NOMO-1 treated with DMSO at 0.1 percent for 48 hours (cell line): ENCODE measurements at regions not wholly inside any gene's neighbourhood (a gene's known extent, or its start where the extent isn't known, plus 50 kb on each side); places are given as distances from the start of the nearest gene placed in this dataset.

ENCODE experiments used
- DNase-seq: peaks from one replicate; lab custom pipeline; 2025; ENCODE audit not compliant: unreplicated experiment; lab: John Stamatoyannopoulos, UW

DNA sequence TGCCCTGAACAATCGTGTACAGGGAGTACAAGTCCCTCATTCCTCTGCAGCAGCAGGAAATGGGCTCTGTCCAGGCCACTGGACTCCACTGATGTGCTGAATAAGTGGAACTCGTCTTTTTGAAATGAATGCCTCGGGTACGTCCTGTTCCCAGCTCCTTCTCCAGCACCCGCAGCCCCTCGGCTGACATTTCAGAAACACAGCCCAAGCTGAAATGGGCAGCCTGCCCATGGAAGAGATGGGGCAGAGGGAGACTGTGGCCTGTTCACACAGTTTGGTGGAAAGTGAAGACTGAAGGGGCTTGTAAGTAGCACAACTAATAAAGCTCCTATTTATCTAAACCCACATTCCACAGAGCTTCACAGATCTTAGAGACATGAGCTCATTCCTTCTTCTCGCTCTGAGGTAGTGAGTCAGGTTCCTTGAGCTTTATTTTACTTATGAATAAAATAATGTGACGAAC is 498.6 kb downstream of the TXNL1 start:
- no peak for DNase-seq

DNA sequence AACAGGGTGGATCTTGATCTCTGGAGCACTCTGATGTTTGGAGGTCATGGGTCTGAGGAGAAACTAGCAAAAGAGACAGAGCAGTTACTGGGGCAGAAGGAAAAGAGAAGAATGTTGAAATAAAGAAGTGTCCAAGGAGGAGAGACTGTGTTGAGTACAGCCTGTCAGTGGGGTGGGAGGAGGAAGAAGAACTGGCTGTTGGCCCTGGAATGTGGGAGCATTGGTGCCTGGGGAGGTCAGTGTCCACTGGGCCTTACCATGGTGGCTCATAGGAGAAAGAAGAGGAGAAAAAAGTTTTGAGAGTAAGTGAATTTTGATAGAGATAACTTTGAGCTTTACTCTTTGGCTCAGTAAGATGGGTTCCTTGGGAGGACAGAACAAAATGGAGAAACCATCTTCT is 499.0 kb downstream of the TXNL1 start:
- DNase-seq, result no peak

DNA sequence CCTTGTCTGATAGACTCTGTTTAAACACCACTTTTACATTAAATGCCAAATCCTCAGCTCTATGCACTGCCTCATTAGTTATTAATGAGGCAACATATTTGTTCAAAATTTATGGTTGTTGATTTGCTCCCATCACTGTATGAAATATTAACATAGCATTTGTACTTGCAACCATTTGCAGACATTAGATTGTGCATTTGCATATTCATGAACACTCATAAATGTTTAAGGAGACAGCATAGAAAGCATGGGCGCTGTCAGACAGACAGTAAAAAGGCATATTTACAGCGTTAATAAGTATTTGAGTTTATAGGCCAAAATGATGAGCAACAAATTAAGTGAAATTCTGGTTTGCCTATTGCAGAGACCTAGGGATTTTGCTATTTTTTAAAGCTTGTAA is 502.3 kb downstream of the TXNL1 start:
- DNase-seq, result no peak

DNA sequence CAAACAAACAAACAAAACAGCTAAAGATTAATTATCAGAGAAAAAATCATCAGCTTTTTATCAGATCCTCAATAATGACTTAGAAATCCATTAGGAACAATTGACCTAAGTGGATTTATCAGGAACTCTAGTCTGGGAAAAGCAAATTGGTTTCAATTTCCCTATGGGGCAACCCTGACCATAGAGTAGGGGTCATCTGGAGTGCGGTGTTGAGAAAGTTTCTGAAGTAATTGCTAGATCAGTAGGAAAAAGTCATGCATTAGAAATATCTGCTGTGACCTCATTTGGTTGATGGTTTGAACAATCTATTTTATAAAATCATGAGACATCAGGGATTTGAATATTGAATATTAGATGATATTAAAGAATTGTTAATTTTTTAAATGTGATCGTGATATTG is 507.9 kb downstream of the TXNL1 start:
- no peak for DNase-seq

DNA sequence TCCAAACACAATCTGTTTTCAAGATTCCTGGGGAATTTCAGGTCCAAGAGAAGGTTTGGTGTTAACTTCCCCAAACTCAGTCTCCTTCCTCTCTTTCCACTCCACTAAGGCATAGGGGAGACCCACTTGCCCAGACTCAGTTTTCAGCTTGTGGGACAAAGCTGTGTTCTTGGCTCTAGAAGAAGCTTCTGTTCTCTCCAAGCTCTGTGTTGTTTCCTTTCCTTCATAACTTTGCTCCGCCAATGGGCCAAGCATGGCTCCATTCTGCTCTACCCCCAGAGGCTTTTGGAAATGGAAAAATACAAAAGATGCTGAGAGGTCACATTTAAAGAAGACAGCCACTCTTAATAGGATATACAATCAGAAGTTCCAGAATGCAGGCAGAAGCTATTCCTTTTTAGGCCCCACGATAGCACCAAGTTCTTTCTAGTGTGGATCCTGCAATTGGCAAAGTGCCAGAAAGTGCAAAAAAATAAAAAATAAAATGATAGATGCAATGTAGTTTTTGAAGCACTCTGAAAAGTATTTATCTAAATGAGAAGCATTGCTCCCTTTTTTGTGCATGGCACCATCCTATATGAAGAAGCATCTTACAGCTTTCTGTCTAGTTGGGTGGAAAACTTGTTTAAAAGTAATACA is 510.1 kb downstream of the TXNL1 start:
- no peak for DNase-seq

DNA sequence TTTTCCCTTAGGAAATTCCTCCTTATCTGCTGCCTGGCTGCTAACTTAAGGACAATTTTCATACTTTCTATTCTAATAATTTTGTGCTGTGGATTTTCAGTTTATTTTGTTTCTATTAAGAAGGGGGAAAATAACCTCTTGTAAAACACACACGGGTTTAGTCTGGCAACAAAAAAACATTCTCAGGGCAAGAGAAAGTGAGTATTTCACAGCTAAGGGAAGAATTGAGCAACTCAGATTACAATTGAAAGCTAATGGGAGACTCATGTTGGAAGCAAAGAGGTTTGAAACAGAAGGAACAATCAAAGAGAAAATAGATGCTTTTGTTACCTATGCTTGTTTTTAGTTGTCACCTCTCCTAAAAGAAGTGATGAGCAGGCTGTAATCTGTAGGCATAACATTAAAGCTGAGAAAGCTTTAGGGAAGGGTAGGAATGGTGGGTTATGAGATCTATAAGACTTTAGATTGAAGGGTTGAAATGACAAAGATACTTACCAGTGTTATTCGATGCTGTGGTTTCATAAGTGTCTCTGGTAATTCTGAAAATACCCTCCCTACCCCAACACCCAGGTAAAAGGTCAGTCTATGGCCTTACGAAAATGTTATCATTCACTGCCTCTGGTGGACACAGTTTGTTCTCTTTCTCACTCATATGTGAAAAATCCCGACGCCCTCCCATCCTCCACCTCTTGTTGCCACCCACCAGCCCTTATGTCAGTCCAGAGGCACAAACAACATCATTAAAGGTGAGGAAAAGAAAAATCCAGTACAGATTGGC is 510.9 kb downstream of the TXNL1 start:
- peak; percentile 10 for DNase-seq

DNA sequence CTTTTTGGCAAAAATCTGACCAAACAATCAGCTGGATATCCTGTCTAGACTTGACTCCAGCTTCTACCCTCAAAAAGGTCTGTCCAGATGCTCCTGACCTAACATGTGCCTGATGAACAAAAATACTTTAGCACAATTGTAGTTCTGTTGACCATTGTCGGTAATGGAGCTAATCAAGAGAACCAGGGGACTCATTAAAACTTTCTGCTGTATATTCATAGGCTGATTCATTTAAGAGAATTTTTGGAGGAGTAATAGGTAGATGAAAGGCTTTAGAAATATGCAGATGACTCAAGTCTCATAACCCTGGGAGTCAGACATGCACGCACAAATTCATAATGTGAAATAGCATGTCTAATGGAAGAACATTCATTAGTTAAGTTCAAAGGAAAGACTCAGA is 514.2 kb downstream of the TXNL1 start:
- DNase-seq, result no peak

DNA sequence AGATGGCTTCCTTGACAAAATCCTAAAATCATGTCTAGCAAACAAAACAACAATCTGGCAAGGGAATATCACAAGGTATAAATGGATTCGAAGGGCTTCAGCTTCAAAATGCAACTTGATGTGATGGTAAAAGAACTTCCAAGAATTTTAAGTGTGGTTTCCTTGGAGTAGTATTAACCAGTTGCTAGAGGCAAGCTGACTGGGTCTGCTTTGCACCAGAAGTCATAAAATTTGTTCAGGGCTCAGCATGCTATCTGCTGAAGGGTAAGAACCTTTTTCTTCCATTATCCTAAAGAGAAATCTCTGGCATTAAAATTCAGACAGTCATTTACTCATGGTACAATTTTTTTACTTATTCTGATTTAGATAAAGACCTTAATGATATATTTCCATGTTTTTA is 516.7 kb downstream of the TXNL1 start:
- no peak for DNase-seq

DNA sequence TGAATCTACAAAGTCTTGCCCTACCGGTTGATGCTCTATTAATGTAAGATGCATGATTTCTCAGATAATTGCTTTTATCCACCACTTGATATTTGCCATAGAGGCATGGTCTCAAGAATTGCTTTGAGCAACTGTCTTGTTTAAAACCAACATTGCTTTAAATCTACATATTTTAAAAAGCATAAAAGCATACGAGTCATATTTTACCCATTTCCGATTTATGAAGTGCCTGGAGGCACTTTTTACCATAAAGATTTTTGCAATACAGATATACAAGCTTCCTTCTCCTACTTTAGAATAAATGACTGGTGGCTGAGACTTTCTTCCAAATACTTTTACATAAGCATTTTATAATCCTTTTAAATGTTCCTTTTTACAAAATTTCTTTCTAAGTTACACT is 517.6 kb downstream of the TXNL1 start:
- no peak for DNase-seq

DNA sequence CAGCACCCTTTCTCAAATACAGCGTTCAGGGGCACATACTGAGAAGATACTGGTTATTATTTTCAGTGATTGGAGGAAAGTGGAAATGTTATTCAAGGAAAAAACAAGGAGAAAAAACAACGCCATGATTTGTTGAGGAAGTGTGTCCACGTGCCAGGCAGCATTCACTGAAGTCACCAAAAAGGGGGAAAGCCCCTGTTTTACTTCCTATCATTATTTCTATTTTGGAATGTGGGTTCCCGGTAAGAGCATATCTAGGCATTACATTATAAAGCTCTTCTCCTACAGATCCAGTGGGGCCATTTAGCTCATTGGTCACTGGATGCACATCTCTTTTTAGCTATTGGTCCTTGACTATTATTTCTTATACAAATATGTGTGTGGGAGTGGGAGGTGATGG is 518.7 kb downstream of the TXNL1 start:
- DNase-seq, result no peak

DNA sequence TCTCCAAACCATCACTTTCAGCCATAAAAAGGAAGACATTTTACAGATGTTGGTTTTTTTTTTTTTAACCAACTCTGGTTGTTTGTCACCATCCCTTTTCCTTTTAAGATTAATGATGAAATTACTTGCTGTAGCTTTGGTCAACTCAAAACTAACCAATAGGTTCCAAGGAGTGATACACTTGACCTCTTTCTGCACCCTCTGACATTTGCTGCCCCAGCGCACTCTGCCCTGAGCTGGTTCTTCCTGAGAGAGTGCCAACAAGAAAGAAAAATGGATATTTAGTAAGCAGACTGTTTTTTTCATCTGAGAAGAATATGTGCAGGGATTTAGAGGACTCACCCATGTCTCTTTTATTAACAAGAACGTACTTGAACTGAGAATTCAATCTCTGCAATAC is 520.0 kb downstream of the TXNL1 start:
- DNase-seq, result no peak

DNA sequence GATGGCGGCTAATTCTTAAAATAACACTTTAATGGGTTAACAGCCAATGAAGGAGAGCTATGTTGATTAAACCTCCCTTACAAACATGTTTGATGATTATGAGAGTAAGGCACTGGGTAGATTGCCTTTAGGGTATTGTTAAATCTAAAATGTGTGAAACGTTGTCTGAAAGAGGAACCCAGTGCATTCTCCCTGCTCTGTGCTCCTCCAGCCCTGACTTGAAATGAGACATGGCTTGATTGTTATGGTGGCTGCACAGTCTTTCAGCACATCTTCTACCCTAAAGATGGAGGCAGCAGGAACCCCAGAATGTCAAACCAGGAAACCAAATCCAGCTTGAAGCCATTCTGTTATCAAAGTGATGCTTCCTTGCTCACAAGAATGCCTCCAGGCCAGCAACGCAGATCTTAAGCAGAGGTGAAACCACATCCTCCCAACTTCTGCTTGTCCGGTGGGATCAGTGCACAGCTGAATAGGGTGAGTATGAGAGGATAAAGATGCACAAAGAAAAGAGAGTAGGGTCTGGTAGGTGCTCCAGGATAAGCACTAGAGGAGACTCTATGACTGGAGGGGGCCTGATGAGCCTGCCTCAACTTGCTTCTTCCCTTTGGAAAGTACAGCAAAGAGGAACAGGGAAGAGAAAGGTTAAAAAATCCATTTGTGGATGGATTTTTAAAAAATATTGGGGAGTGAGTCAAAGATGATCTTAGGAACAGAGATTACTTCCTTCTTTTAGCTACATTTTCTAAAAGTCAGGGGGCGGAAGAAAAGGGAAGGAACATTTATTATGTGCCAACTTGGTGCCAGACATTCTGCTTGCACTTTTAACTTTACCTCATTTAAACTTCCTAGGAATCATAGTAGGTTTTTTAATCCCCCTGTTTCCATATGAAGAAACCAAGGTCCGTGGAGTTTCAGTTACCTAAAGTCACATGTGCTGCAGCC is 523.0 kb downstream of the TXNL1 start:
- peak; percentile 60 for DNase-seq

DNA sequence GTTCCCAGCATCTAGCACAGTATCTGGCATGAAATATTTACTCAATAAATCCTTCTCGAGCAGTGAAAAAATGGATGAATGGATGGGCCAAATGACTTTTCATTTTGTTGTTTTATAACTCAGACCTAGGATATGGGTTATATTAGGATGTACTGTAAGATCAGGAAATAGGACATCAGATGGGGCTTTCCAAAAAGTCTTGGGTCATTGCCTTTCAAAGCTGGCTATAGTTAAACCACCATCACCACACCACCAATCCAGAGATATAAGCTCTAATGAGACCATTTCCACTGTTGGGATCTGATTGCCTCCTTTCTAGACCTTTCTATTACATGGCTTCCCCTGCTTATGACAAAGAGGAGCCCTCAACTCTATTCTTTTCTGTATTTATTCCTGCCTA is 525.0 kb upstream of the TCF4 start:
- no peak for DNase-seq

DNA sequence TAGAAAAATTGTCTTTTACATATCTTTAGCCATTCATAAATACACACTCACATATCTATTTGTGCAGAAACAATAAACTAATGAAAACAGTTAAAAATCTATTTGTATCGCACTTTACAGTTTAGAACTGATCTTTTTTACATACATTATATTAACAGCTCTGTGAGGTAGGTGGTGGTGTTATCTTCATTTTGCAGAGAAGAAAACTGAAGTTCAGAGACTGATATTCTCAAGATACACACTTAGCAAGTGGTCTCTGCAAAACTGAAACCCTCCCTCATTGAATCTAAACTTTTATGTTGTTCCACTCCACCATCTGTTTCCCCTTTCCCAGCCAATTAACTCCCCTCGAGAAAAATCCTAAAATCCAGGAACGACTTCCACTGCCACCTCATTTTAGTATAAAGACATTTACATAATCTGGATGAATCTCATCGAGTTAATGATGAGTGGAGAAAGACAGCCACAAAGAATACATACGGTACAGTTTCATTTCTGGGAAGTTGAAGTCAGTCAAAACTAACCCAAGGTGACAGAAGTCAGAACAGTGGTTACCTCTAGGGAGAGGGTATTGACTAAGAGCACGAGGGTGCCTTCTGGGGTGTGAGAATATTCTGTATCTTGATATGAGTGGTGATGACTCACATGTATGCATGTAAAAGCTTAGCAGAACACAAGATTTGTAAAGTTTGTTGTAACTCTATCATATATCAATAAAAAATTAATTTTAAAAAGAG is 524.2 kb upstream of the TCF4 start:
- DNase-seq, result peak; percentile 19

DNA sequence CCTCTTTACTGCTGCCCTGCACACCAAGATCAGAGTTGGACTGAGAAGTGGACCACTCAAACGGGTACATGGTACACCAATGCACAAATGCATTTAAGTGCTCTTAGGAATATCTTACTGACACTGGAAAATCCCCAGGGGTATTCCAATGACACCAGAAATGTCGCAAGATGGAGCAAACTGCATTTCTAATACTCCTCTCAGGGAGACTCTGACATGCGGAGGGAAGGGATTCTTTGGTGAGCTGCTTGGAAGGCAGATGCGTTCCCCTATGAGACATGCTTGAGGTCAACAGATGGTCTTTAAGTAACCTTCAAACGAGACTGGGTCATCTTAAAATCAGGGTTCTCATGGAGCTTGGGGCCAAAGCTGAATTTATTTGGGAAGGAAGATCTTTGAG is 521.8 kb upstream of the TCF4 start:
- no peak for DNase-seq

DNA sequence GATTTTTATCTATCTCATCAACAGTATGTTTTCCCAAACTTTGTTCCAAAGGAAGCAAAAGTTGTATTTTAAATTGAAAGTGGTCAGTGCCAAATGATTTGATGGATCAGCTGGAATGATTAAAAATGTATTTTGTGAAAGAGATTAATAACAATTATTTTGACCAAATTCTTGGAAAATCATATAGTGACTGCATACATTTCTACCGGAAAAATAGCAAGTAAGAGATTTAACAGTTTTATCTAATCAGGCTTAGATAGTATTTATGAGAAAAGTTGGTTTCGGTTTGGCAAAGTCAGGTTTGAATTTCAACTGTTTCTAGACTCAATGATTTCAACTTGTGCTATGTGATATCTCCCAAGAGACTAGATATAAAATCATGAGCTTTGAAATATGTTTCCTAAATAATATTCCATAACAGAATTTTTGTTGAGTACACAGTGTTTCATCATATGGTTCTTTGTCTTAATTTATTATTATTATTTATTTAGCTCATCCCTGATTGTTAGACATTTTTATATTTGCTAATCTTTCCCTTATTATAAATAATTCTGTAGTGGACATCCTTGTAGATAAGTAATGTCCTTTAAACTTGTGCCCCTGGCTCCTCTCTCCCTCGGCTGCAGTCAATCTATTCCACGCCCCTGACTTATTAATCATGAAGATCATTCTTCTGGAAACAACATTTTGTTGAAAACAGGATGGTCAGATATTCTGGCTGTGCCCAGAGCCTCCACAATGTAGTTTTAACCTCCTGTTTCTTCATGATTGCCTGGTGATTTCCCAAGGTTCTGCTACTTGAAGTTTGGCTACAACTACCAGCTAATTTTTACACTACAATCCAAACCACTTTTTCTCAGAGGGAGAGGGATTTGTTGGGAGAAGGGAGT is 520.7 kb upstream of the TCF4 start:
- DNase-seq, result no peak

DNA sequence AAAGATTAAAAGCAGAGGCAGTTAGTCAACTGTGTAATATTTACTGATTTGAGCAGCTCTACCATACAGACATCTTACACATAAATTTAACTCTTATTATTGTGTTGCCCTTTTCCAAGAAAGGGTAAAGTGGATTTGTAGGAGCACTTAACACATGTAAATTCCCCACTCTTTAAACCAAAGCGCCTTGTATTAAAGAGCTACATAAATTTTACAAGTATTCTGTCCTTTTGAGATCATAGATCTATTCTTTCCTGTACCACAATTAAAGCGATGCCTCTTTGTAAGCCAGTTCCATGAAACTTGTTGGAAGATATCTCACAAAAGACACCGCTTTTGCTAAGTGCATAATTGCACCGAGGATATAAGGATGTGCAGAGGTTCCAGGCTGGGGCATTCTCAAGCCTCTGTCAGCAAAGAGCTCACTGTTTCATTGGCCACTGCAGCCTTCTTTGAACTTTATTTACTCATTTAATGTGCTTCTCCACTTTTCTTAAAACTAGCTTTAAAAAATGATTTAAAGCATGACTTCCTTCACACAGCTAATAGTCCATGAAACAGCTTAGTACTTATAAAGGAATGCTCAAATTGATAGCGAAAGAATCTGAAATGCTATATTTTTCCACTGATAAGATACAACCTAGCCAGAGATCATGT is 520.0 kb upstream of the TCF4 start:
- DNase-seq, result no peak

DNA sequence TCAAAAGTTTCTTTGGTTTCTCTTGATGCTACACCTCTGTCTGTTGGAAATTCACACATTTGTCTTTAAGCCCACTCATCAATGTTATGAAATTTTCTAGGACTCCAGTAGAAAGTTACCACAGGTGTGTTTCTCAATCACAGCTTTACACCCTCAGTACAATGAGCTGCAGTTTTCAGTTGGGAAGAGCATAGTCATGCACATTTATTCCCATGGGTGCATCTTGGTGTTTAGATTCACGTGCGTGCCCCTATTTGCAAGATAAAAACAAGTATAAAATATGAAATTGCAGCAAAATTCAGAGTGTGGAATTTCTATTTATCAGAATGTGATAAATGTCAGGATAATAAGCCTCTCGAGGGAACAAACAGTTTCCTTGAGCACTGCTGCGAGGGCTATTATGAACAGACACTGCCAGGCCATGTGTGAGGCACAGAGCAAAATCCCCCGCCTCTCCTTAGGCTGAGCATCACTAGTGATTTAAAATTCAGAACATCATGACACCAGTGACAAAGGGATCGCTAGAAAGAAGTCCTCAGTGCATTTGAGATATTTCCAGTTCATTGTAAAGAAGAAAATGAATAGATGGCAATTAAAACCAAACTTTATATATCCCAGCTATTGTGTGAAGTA is 512.2 kb upstream of the TCF4 start:
- DNase-seq, result no peak

DNA sequence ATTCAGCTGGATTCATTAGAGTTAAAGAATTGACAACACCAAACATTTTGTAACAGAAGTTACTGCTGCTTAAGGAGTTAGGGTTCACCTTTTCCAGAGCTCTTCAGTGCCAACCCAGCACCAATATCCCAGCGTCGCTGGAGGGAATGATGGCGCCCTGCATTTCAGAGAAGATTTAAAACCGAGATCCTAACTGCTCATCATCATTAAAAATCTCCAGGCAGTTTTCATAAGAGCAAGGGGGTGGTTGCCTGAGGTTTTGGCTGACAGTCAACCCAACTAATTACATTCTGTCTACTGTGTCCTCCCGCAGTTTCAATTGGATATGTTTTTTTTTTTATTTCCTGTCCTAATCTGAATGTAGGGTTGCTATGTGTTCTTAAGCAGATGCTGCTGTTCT is 509.6 kb upstream of the TCF4 start:
- no peak for DNase-seq
